ENCODE measurements at regions not wholly inside any gene's neighbourhood (a gene's known extent, or its start where the extent isn't known, plus 50 kb on each side); places are given as distances from the start of the nearest gene placed in this dataset.

GRCh38 chr10:44284198-44285084 lies 100.5 kb downstream of the CXCL12 start:
- no peak for TF ChIP-seq CTCF (IDR thresholded peaks at IDR 0.05)
- TF ChIP-seq POLR2AphosphoS5 (IDR thresholded peaks at IDR 0.05): no peak
- TF ChIP-seq POLR2A (IDR thresholded peaks at IDR 0.05): no peak
